Lung (tissue), 11 donors: ENCODE measurements at regions not wholly inside any gene's neighbourhood (a gene's known extent, or its start where the extent isn't known, plus 50 kb on each side); places are given as distances from the start of the nearest gene placed in this dataset.
A peak's percentile ranks its signal among the peaks of the same experiment; 100 is the strongest.

ENCODE experiments used
- ATAC-seq: fragments of 200-7000 bp; cut with Tn5 transposase; one replicate; pipeline ENCODE4 v1.9.1; 2020; ENCODE audit warnings: moderate number of reproducible peaks; ENCODE audit not compliant: insufficient read depth, low FRiP score
- DNase-seq, 3 donors: peaks; one replicate each; pipeline ENCODE4 v3.0.0-alpha.2; 2013 to 2017
- H3K27ac ChIP-seq, 2 donors: one replicate each; pipeline ENCODE4 v1.5.1; 2013; ENCODE audit warnings: mild to moderate bottlenecking in 2 of 2, moderate library complexity in 2 of 2, control low read depth in 1 of 2, inconsistent platforms in 1 of 2, low read depth in 1 of 2, low read length in 1 of 2
- H3K27me3 ChIP-seq, 3 donors: one replicate each; pipeline ENCODE4 v1.5.1; 2013; ENCODE audit warnings: low read length in 2 of 3; ENCODE audit not compliant: control insufficient read depth in 3 of 3, insufficient read depth in 3 of 3
- H3K36me3 ChIP-seq, 4 donors: one replicate each; pipeline ENCODE4 v1.5.1; 2013; ENCODE audit warnings: low read length in 4 of 4, mild to moderate bottlenecking in 1 of 4, moderate library complexity in 1 of 4; ENCODE audit not compliant: control insufficient read depth in 4 of 4, insufficient read depth in 4 of 4
- H3K4me1 ChIP-seq, 5 donors: one replicate each; pipeline ENCODE4 v1.5.1; 2013; ENCODE audit warnings: low read length in 5 of 5, mild to moderate bottlenecking in 2 of 5, moderate library complexity in 1 of 5; ENCODE audit not compliant: control insufficient read depth in 5 of 5, insufficient read depth in 5 of 5
- H3K4me3 ChIP-seq: one replicate; pipeline ENCODE4 v1.5.1; 2013; ENCODE audit warnings: mild to moderate bottlenecking, control low read depth, moderate library complexity
- H3K9ac ChIP-seq, 2 donors: one replicate each; pipeline ENCODE4 v1.5.1; 2013; ENCODE audit warnings: low read length in 2 of 2, control low read depth in 1 of 2; ENCODE audit not compliant: insufficient read depth in 1 of 2
- H3K9me3 ChIP-seq, 4 donors: one replicate each; pipeline ENCODE4 v1.5.1; 2013; ENCODE audit warnings: low read length in 3 of 4, mild to moderate bottlenecking in 1 of 4, moderate library complexity in 1 of 4; ENCODE audit not compliant: control insufficient read depth in 4 of 4, insufficient read depth in 3 of 4
- CTCF ChIP-seq: IDR thresholded peaks from 2 replicates; pipeline ENCODE4 v1.5.1; 2012; ENCODE audit warnings: mild to moderate bottlenecking; ENCODE audit errors: control extremely low read depth, extremely low read depth
- WGBS, 2 donors: extraction: QIAGEN DNeasy Blood & Tissue Kit; methylation state at CpG; one replicate each; pipeline ENCODE4 v1.1.7; 2013; 5-methylcytosine and 5-hydroxymethylcytosine counted together
- donor health status: control.
- donor health status: control.
- donor health status: Bipolar disorder and iron deficiency.
- donor health status: healthy.
- donor health status: DM: yes; HTN: yes; CAD: no.

- Histone ChIP-seq H3K27ac (no peak overlapping the region), H3K4me1 (peaks cover 0 to 4% (median 0%) of the 10 kb centered on the region in 5 donors), H3K9me3 (no peaks in the 10 kb centered on the region), H3K4me3 (no peak overlapping the region), H3K27me3 (peaks cover 0 to 3% (median 0%) of the 10 kb centered on the region in 3 donors), H3K9ac (no peak overlapping the region), H3K36me3 (no peaks in the 10 kb centered on the region)
- no peak for TF ChIP-seq CTCF
- 28 to 67% methylated on average over 5 of the region's 5 CpGs for WGBS, 2 donors
- no peak for DNase-seq
- ATAC-seq = no peak
These were observed 157.6 kb upstream of the CAMK1G start for GRCh38 chr1:209425959-209426358.

- Histone ChIP-seq H3K4me1 (peaks cover 0 to 8% (median 0%) of the 10 kb centered on the region in 5 donors), H3K9me3 (no peaks in the 10 kb centered on the region), H3K4me3 (no peak overlapping the region), H3K27me3 (peaks cover 0 to 3% (median 0%) of the 10 kb centered on the region in 3 donors), H3K27ac (no peak overlapping the region), H3K36me3 (no peaks in the 10 kb centered on the region), H3K9ac (no peak overlapping the region)
- WGBS, 2 donors = 78 to 88% methylated on average over 7 of the region's 7 CpGs
- DNase-seq (no peak), ATAC-seq (no peak)
- no peak for TF ChIP-seq CTCF
These were observed 156.2 kb upstream of the CAMK1G start for GRCh38 chr1:209427277-209427676.

- no peak for TF ChIP-seq CTCF
- H3K9ac ChIP-seq = no peak overlapping the region
- no peaks in the 10 kb centered on the region for H3K9me3 ChIP-seq
- H3K4me1 ChIP-seq = peaks cover 0 to 8% (median 0%) of the 10 kb centered on the region in 5 donors
- WGBS, 2 donors = 76 to 92% methylated on average over 9 of the region's 9 CpGs
- peaks cover 0 to 3% (median 0%) of the 10 kb centered on the region in 3 donors for H3K27me3 ChIP-seq
- H3K27ac ChIP-seq = no peak overlapping the region
- DNase-seq (peak in 1 of 3 donors; percentile 29), ATAC-seq (no peak)
- no peak overlapping the region for H3K4me3 ChIP-seq
- H3K36me3 ChIP-seq = no peaks in the 10 kb centered on the region
These were observed 155.7 kb upstream of the CAMK1G start for GRCh38 chr1:209427811-209428210.
